K562 (cell line): ENCODE measurements at regions not wholly inside any gene's neighbourhood (a gene's known extent, or its start where the extent isn't known, plus 50 kb on each side); places are given as distances from the start of the nearest gene placed in this dataset.

Experiments
- ATAC-seq: fragments of 200-7000 bp; cut with Tn5 transposase; 3 replicates; pipeline ENCODE4 v1.9.1; 2020; ENCODE audit warnings: moderate library complexity
- BruUV-seq: library from RNA; stranded (reverse); fragments of 400-500 nt; replicated peaks from 2 replicates; lab custom pipeline; 2021; lab: Mats Ljungman, UMichigan
- CTCF ChIA-PET: fragments of 300-600 bp; formaldehyde crosslinking; extraction: SDS; loops from one replicate; lab custom pipeline; 2021; ENCODE audit warnings: low intra/inter-chr PET ratio; lab: Yijun Ruan, JAX
- POLR2A ChIA-PET: fragments of 300-600, 350-650 bp; sonication (Branson Sonifier 250); formaldehyde crosslinking; extraction: SDS; loops from one replicate; lab custom pipeline; 2021; ENCODE audit warnings: antibody characterized with exemption, inconsistent platforms; lab: Yijun Ruan, JAX
- DNase-seq, 4 experiments: peaks; one replicate each; pipeline versions ENCODE4 v3.0.0 to v3.0.0-alpha.2; 2011 to 2018; ENCODE audit warnings: low spot score in 3 of 4, mixed read lengths in 3 of 4; ENCODE audit errors: extremely low read depth in 1 of 4
- FAIRE-seq: peaks from 2 replicates; lab custom pipeline; 2011; peaks lifted over from hg19 to GRCh38; lab: Jason Lieb, UNC
- H2AFZ ChIP-seq: 2 replicates; pipeline ENCODE4 v1.6.0; 2011; ENCODE audit warnings: low read depth, low read length, control low read depth, inconsistent platforms
- H3K27ac ChIP-seq: fragments of 200-600 bp; 3 replicates; pipeline ENCODE4 v1.8.0; 2011; ENCODE audit warnings: low read depth, mild to moderate bottlenecking, control low read depth, inconsistent platforms, low read length, moderate library complexity, mixed read lengths; ENCODE audit errors: extremely low read depth
- H3K27me3 ChIP-seq, 2 experiments: fragments of 300-600 bp in 1 of 2; 2 replicates in 1 of 2; 3 replicates in 1 of 2; pipeline versions ENCODE4 v1.6.0 to v1.8.0; 2011; ENCODE audit warnings: inconsistent platforms in 2 of 2, low read length in 2 of 2, mild to moderate bottlenecking in 1 of 2, mixed read lengths in 1 of 2, moderate library complexity in 1 of 2; ENCODE audit not compliant: control insufficient read depth in 2 of 2, insufficient read depth in 2 of 2
- H3K36me3 ChIP-seq: fragments of 300-600 bp; 3 replicates; pipeline ENCODE4 v1.8.0; 2011; ENCODE audit warnings: mild to moderate bottlenecking, low read length, inconsistent platforms; ENCODE audit not compliant: control insufficient read depth, insufficient read depth
- H3K4me1 ChIP-seq, 2 experiments: fragments of 200-600 bp in 1 of 2; replicated peaks in 1 of 2; 2 replicates in 1 of 2; 3 replicates in 1 of 2; pipeline versions ENCODE4 v1.5.1 to v1.8.0; 2011; ENCODE audit warnings: inconsistent platforms in 2 of 2, low read length in 2 of 2, mild to moderate bottlenecking in 1 of 2, mixed read lengths in 1 of 2, moderate library complexity in 1 of 2; ENCODE audit not compliant: control insufficient read depth in 2 of 2, insufficient read depth in 2 of 2
- H3K4me2 ChIP-seq: 2 replicates; pipeline ENCODE4 v1.6.1; 2011; ENCODE audit warnings: low read length, control low read depth, inconsistent platforms, mixed read lengths; ENCODE audit not compliant: insufficient read depth
- H3K4me3 ChIP-seq: fragments of 200-600 bp; sonication (generic), shearing (Covaris generic); 2 replicates; pipeline ENCODE4 v1.5.1; 2016; ENCODE audit warnings: control low read depth, inconsistent platforms
- H3K79me2 ChIP-seq: fragments of 200-600 bp; 3 replicates; pipeline ENCODE4 v1.8.0; 2011; ENCODE audit warnings: low read length, inconsistent platforms; ENCODE audit not compliant: control insufficient read depth, insufficient read depth
- H3K9ac ChIP-seq, 2 experiments: 2 replicates each; pipeline versions ENCODE4 v1.6.0 to v1.6.1; 2011; ENCODE audit warnings: low read depth in 2 of 2, low read length in 2 of 2, control low read depth in 1 of 2, inconsistent platforms in 1 of 2, mild to moderate bottlenecking in 1 of 2, mixed read lengths in 1 of 2; ENCODE audit not compliant: insufficient read depth in 1 of 2
- H3K9me1 ChIP-seq: one replicate; pipeline ENCODE4 v1.6.0; 2011; ENCODE audit warnings: inconsistent platforms, mild to moderate bottlenecking, low read length, moderate library complexity; ENCODE audit not compliant: control insufficient read depth, insufficient read depth
- H3K9me3 ChIP-seq: replicated peaks from 2 replicates; pipeline ENCODE4 v1.5.1; 2011; ENCODE audit warnings: low read depth, low read length, inconsistent platforms; ENCODE audit not compliant: control insufficient read depth, insufficient read depth
- H4K20me1 ChIP-seq: replicated peaks from 2 replicates; pipeline ENCODE4 v1.6.1; 2011; ENCODE audit warnings: low read length, inconsistent platforms, mixed read lengths; ENCODE audit not compliant: control insufficient read depth, insufficient read depth
- C11orf30 ChIP-seq: fragments of 450-650 bp; IDR thresholded peaks from 2 replicates; pipeline ENCODE4 v1.6.1; 2016; ENCODE audit warnings: low read depth, mild to moderate bottlenecking
- CBFB ChIP-seq: sonication (generic); formaldehyde crosslinking; IDR thresholded peaks from 2 replicates; pipeline ENCODE4 v1.4.0; 2020; ENCODE audit warnings: mild to moderate bottlenecking, missing genetic modification reagents
- CREB1 ChIP-seq, 2 experiments: sonication (generic) in 1 of 2; formaldehyde crosslinking in 1 of 2; IDR thresholded peaks; 2 replicates each; pipeline versions ENCODE4 v1.6.1 to v1.8.0; 2012 to 2022; ENCODE audit warnings: inconsistent platforms in 1 of 2, mild to moderate bottlenecking in 1 of 2, missing genetic modification reagents in 1 of 2, moderate library complexity in 1 of 2
- CREBBP ChIP-seq: IDR thresholded peaks from one replicate; pipeline ENCODE4 v1.6.1; 2012; ENCODE audit warnings: low read depth, mild to moderate bottlenecking, control low read depth, inconsistent platforms, low read length
- E2F3 ChIP-seq: fragments of 250-450 bp; sonication (Bioruptor Pico); IDR thresholded peaks from 2 replicates; pipeline ENCODE4 v1.4.0; 2020; ENCODE audit warnings: mild to moderate bottlenecking
- MNT ChIP-seq, 2 experiments: fragments of 450-650 bp; conservative IDR thresholded peaks; 2 replicates each; pipeline ENCODE4 v1.6.1; 2017; ENCODE audit warnings: mild to moderate bottlenecking in 2 of 2, moderate library complexity in 2 of 2
- NBN ChIP-seq: fragments of 450-650 bp; IDR thresholded peaks from 2 replicates; pipeline ENCODE4 v1.6.1; 2016; ENCODE audit warnings: low read depth, mild to moderate bottlenecking
- NCOR1 ChIP-seq: fragments of 450-650 bp; IDR thresholded peaks from 2 replicates; pipeline ENCODE4 v1.6.1; 2016; ENCODE audit warnings: mild to moderate bottlenecking, moderate library complexity
- RUNX1 ChIP-seq: sonication (generic); IDR thresholded peaks from 2 replicates; pipeline ENCODE4 v1.6.1; 2016; ENCODE audit warnings: antibody characterized with exemption, low read depth
- SRF ChIP-seq, 2 experiments: fragments of 250-450, 450-650 bp in 1 of 2; sonication (Bioruptor Pico) in 1 of 2; sonication (generic) in 1 of 2; formaldehyde crosslinking; IDR thresholded peaks; 2 replicates each; pipeline versions ENCODE4 v1.5.0 to v1.5.1; 2020 to 2022; ENCODE audit warnings: mild to moderate bottlenecking in 1 of 2, missing genetic modification reagents in 1 of 2
- TCFL5 ChIP-seq: fragments of 250-450 bp; sonication (Bioruptor Pico); conservative IDR thresholded peaks from 2 replicates; pipeline ENCODE4 v1.6.1; 2021; ENCODE audit warnings: mild to moderate bottlenecking, moderate library complexity, matching md5 sums
- ZKSCAN1 ChIP-seq: fragments of 150-350 bp; IDR thresholded peaks from 2 replicates; pipeline ENCODE4 v1.6.1; 2016; ENCODE audit warnings: low read depth, low read length
- ZNF174 ChIP-seq: fragments of 250-450 bp; sonication (Bioruptor Pico); IDR thresholded peaks from 2 replicates; pipeline ENCODE4 v1.4.0; 2020; ENCODE audit warnings: mild to moderate bottlenecking
- ZNF239 ChIP-seq: fragments of 250-450 bp; sonication (Bioruptor Pico); IDR thresholded peaks from 2 replicates; pipeline ENCODE4 v1.4.0; 2020; ENCODE audit warnings: mild to moderate bottlenecking
- ZSCAN29 ChIP-seq: fragments of 450-650 bp; IDR thresholded peaks from 2 replicates; pipeline ENCODE4 v1.6.1; 2017
- WGBS: fragments of 100-300 bp; shearing (Covaris generic); methylation state at CpG from one replicate; pipeline ENCODE4 v1.1.6; 2016; ENCODE audit warnings: low coverage, mixed read lengths; ENCODE audit not compliant: insufficient coverage; ENCODE audit errors: missing lambda C conversion rate; 5-methylcytosine and 5-hydroxymethylcytosine counted together
- in situ Hi-C: fragments of 300-500 bp; cut with MboI; formaldehyde crosslinking; loops from 4 replicates; pipeline ENCODE4 v1.15.0; 2018; ENCODE audit warnings: inconsistent platforms, mixed read lengths
- intact Hi-C: fragments of 100-400 bp; cut with micrococcal nuclease; formaldehyde crosslinking; loops from 2 replicates; pipeline ENCODE4 v1.14.2; 2022

GRCh38 chr3:177620073-177620472 lies 422.8 kb upstream of the TBL1XR1 start (continued):
- TF ChIP-seq NCOR1 = 0 out of 2 replicates have a peak, but pooled peaks have one; percentile 9
- TF ChIP-seq C11orf30 = peak; percentile 79
- no peak for TF ChIP-seq MNT (conservative IDR thresholded peaks at IDR 0.05)
- TF ChIP-seq CBFB (CRISPR knock-in tag) = no peak

- no TSS peak for BruUV-seq
- CTCF ChIA-PET = no interaction called here
- TF ChIP-seq ZSCAN29 (no peak), CREB1 (IDR thresholded peaks at IDR 0.05) (no peak), CREB1 (CRISPR knock-in tag; IDR thresholded peaks at IDR 0.05) (no peak), CREBBP (no peak), TCFL5 (no peak), E2F3 (CRISPR knock-in tag) (no peak), RUNX1 (no peak), ZKSCAN1 (no peak), ZNF239 (CRISPR knock-in tag) (no peak), NBN (no peak), ZNF174 (no peak), SRF (CRISPR knock-in tag; IDR thresholded peaks at IDR 0.05) (no peak)
- Histone ChIP-seq H3K9ac (no peak overlapping the region), H3K4me2 (no peak overlapping the region), H3K4me3 (no peak overlapping the region), H3K27ac (no peak overlapping the region), H3K79me2 (no peaks in the 10 kb centered on the region), H3K27me3 (no peaks in the 10 kb centered on the region), H3K4me1 (peaks cover 0 to 4% of the 10 kb centered on the region in 2 experiments; a peak in 2 of 5 replicates), H3K9me1 (no peaks in the 10 kb centered on the region), H2AFZ (no peak overlapping the region), H3K36me3 (no peaks in the 10 kb centered on the region), H3K9me3 (no peaks in the 10 kb centered on the region), H4K20me1 (no peaks in the 10 kb centered on the region)
- in situ Hi-C loops = no loop called here
- POLR2A ChIA-PET = interaction anchor here (0.9 kb wide), 1 partner anchor 9 kb away, joined by 3 read pairs; no protein-coding TSS in a partner anchor
- WGBS = 67% methylated on average over 1 of the region's 1 CpG
- intact Hi-C loops = no loop called here
- ATAC-seq (0 out of 3 replicates have a peak, but pooled peaks have one; percentile 36), DNase-seq (no peak), FAIRE-seq (no peak)
Observed at GRCh38 chr3:177622520-177622919, 425.2 kb upstream of the TBL1XR1 start.
